Activated CD4-positive, alpha-beta memory T cell treated with anti-CD3 and anti-CD28 coated beads, Interleukin-2, amount 10 ng/mL, durations not matched to agents 7 days and 5 days (primary cell): ENCODE measurements at regions not wholly inside any gene's neighbourhood (a gene's known extent, or its start where the extent isn't known, plus 50 kb on each side); places are given as distances from the start of the nearest gene placed in this dataset.

Experiments used
- CTCF ChIA-PET: fragments of 350-600 bp; sonication (Branson Sonifier 250); formaldehyde crosslinking; loops from one replicate; lab custom pipeline; 2021; ENCODE audit warnings: antibody characterized with exemption, inconsistent platforms; lab: Charles Lee
- POLR2A ChIA-PET: fragments of 350-600 bp; sonication (Branson Sonifier 250); formaldehyde crosslinking; loops from one replicate; lab custom pipeline; 2021; ENCODE audit warnings: antibody characterized with exemption; lab: Charles Lee
- DNase-seq: peaks from one replicate; pipeline ENCODE4 v3.0.0-alpha.2; 2020
- H3K27ac Mint-ChIP-seq: one replicate; pipeline ENCODE4 v1.8.0; 2021; ENCODE audit warnings: mild to moderate bottlenecking, mixed read lengths
- H3K27me3 Mint-ChIP-seq: one replicate; pipeline ENCODE4 v1.8.0; 2021; ENCODE audit warnings: mixed read lengths
- H3K36me3 Mint-ChIP-seq: one replicate; pipeline ENCODE4 v1.8.0; 2021; ENCODE audit warnings: low read depth, mixed read lengths
- H3K4me1 Mint-ChIP-seq: one replicate; pipeline ENCODE4 v1.8.0; 2021; ENCODE audit warnings: mixed read lengths
- H3K4me3 Mint-ChIP-seq: one replicate; pipeline ENCODE4 v1.8.0; 2021; ENCODE audit warnings: mild to moderate bottlenecking, mixed read lengths
- H3K9me3 Mint-ChIP-seq: one replicate; pipeline ENCODE4 v1.8.0; 2021; ENCODE audit warnings: mixed read lengths

DNA sequence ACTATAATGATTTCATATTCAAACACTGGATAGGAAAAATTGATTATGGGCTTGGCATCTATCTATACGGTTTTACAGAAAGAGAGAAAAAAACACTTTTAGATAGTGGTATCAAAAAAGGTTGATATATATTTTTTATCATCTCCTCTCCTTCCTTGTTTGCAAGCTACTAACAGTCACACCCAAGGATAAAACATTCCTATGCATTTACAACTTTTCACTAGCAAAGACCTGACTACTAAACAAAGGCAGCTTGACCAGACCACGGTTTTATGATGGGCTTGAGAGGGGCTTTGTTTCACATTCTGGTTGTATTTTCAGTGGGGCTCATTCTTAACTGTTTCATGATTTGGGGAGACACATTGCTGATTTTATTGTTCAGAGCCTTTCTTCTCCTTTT is 477.6 kb upstream of the CITED2 start:
- no peak for DNase-seq
- Mint-ChIP-seq H3K9me3 (no peaks in the 10 kb centered on the region), H3K4me3 (no peak overlapping the region), H3K27me3 (no peaks in the 10 kb centered on the region), H3K36me3 (no peaks in the 10 kb centered on the region), H3K4me1 (no peaks in the 10 kb centered on the region), H3K27ac (no peak overlapping the region)
- ChIA-PET POLR2A (no interaction called here), CTCF (no interaction called here)

DNA sequence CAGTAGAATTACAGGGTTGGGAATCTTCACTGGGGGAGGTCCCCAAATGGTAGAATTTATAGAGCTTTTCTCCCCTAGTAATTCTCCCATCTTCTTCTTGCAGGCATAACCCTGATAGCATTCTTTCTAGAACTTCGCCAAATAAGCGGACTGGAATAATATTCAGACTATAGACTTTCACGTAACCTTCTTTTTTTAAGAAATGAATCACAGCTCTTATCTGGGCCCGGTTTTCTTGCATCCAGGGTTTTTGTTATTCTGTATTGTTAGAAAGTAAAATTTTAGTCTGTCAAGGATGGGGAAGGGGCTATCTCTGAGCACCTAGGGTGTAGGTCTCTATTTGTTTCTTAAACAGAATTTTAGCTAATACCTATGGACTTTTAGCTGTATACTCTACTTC is 476.8 kb upstream of the CITED2 start:
- CTCF ChIA-PET = no interaction called here
- H3K4me1 Mint-ChIP-seq = no peaks in the 10 kb centered on the region
- DNase-seq = no peak
- H3K9me3 Mint-ChIP-seq = no peaks in the 10 kb centered on the region
- no peak overlapping the region for H3K4me3 Mint-ChIP-seq
- H3K27ac Mint-ChIP-seq = no peak overlapping the region
- H3K27me3 Mint-ChIP-seq = no peaks in the 10 kb centered on the region
- no peaks in the 10 kb centered on the region for H3K36me3 Mint-ChIP-seq
- POLR2A ChIA-PET = no interaction called here

DNA sequence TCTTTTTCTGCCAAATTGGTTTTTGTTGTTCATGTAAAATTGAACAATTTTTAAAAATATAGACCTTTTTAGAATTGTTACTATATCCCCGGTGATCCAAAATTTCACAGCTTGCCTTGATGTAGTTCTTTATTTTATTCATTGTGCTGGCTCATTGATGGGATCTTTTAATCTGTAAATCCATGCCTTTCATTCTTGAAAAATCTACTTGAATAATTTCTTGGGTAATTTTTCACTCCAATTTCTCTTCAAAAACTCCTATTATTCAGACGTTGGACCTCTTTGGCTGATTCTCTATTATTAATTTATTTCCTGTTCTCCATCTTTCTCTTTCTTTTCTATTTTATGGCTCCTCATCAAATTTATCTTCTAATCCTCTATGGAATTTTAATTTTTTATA is 476.1 kb upstream of the CITED2 start:
- no peaks in the 10 kb centered on the region for H3K36me3 Mint-ChIP-seq
- no peaks in the 10 kb centered on the region for H3K9me3 Mint-ChIP-seq
- DNase-seq = no peak
- CTCF ChIA-PET = no interaction called here
- H3K4me1 Mint-ChIP-seq = no peaks in the 10 kb centered on the region
- no peak overlapping the region for H3K4me3 Mint-ChIP-seq
- no peak overlapping the region for H3K27ac Mint-ChIP-seq
- H3K27me3 Mint-ChIP-seq = no peaks in the 10 kb centered on the region
- POLR2A ChIA-PET = no interaction called here

DNA sequence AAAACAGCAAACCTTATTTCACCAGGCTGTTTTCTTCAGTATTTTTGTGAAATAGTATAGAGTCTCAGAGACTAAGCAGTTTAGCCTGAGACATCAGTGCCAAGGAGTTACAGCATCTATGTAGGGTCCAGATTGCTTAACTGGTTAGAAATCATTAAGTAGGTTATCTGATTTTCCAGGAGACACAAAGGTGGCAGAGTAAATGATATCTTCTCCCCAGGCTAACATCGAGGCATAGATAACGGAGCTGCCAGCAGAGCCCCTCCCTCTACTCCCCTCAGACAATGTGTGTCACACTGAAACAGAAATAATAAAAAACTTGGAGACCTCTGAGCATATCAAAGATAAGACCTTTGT is 473.0 kb upstream of the CITED2 start:
- Mint-ChIP-seq H3K27ac (no peak overlapping the region), H3K36me3 (no peaks in the 10 kb centered on the region), H3K27me3 (no peaks in the 10 kb centered on the region), H3K4me1 (no peaks in the 10 kb centered on the region), H3K9me3 (no peaks in the 10 kb centered on the region), H3K4me3 (no peak overlapping the region)
- no peak for DNase-seq
- ChIA-PET CTCF (no interaction called here), POLR2A (no interaction called here)

DNA sequence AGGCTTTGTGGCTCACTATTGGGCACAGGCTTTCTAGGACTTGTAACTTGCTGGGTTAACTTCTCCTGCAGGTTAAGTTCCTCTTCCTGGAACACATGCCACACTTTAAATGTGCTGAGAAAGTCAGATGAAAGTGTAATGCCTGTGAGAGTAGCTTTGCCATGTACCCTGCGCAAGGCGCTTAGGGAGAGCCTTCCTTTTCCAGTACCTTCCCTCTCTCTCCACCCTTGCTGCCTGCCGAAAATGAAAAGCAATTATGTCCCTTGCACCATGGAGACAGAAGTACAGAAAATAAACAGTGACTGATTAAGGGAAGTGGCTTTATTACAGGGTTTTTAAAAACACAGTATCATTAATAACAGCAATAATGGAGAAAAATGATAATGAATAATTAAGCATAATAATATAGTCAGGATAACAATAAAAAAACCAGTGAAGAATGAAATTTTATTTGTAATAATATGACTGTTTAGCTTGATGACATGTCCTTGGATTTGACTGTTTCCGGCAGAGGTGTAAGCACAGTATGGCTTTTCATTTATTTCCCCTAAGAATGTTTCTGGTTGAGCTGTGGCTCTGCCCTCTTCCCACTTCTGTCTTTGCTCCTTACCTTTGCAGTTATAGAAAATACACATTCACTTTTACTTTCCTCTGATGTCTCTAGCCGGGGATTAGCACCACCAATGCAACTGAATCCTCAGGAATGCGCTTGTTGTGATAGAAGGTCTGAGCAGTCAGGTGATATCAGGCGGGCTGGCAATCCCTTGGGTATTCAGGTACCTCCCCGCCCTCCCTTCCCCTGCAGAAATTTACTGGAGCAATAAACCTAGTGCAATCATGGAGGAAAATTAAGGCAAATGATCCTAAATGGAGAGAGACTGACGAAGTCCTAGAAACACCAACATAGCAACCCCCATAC is 472.3 kb upstream of the CITED2 start:
- ChIA-PET POLR2A (no interaction called here), CTCF (no interaction called here)
- Mint-ChIP-seq H3K4me1 (no peaks in the 10 kb centered on the region), H3K27ac (no peak overlapping the region), H3K4me3 (no peak overlapping the region), H3K9me3 (no peaks in the 10 kb centered on the region), H3K36me3 (no peaks in the 10 kb centered on the region), H3K27me3 (no peaks in the 10 kb centered on the region)
- DNase-seq = no peak

DNA sequence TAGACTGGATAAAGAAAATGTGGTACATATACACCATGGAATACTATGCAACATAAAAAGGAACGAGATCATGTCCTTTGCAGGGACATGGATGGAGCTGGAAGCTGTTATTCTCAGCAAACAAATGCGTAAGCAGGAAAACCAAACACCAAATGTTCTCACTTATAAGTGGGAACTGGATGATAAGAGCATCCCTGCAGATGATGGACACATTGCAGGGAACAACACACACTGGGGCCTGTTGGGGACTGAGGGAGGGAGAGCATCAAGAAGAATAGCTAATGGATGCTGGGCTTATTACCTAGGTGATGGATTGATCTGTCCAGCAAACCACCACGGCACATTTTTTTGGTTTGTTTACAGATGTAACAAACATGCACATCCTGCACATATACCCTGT is 470.5 kb upstream of the CITED2 start:
- H3K36me3 Mint-ChIP-seq = no peaks in the 10 kb centered on the region
- H3K4me3 Mint-ChIP-seq = no peak overlapping the region
- no peak overlapping the region for H3K27ac Mint-ChIP-seq
- no peaks in the 10 kb centered on the region for H3K27me3 Mint-ChIP-seq
- ChIA-PET POLR2A (no interaction called here), CTCF (no interaction called here)
- DNase-seq = no peak
- no peaks in the 10 kb centered on the region for H3K9me3 Mint-ChIP-seq
- no peaks in the 10 kb centered on the region for H3K4me1 Mint-ChIP-seq

DNA sequence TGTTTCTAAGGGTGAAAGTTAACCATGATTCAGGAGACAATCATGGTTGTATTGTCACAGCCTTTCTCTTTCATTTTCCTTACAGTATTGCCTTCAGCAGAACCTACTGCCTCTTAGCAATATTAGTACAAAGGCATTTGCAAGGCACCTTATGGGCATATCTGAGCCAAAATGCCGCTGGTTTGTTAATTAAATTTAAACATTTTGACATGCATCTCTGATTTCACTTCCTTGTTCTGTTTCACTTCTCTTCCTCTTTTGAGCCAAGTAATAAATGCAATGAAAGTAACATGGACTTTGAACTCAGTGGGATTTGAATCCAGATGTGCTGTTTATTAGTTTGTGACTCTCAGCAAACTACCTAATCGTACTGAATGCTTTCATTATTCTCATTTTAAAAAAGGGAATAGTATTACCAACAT is 467.4 kb upstream of the CITED2 start:
- ChIA-PET CTCF (no interaction called here), POLR2A (no interaction called here)
- H3K36me3 Mint-ChIP-seq = no peaks in the 10 kb centered on the region
- no peak for DNase-seq
- H3K9me3 Mint-ChIP-seq = no peaks in the 10 kb centered on the region
- no peak overlapping the region for H3K4me3 Mint-ChIP-seq
- no peak overlapping the region for H3K27ac Mint-ChIP-seq
- H3K27me3 Mint-ChIP-seq = no peaks in the 10 kb centered on the region
- H3K4me1 Mint-ChIP-seq = no peaks in the 10 kb centered on the region

DNA sequence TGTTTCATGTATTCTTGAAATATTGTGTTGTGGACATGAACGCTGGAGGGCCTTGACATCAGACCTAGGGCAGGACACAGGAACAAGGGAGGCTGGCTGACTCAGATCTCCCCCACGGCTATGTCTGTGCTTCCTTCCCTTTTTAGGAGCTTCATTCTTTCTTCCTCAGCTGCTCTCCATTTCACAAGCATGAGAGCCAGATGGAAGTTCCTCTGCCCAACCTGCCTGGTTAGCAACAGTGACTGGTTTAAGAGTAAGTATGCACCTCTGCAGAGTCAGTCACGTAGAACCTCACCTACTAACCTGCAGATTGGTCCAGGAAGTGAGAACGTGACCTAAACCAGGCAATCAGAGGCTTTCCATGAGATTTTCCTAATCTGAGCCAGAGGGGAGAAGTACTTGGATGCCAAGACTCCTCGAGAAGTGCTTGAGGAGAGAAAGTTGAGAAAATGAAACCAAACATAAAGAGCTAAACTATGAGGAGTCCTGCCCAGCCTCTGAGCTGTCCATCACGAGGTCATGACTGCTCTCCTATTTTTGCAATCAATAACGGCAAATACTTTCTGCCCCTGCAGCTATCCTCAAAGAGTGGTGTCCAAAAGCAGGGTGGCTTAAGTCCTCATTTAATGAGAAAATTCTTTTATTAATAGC is 465.2 kb upstream of the CITED2 start:
- ChIA-PET CTCF (no interaction called here), POLR2A (interaction anchor here (1.3 kb wide), 1 partner anchor 465 kb away, joined by 3 read pairs; the partner anchor contains the start of gene CITED2)
- H3K4me1 Mint-ChIP-seq = no peaks in the 10 kb centered on the region
- no peaks in the 10 kb centered on the region for H3K36me3 Mint-ChIP-seq
- no peaks in the 10 kb centered on the region for H3K27me3 Mint-ChIP-seq
- no peak for DNase-seq
- H3K4me3 Mint-ChIP-seq = no peak overlapping the region
- H3K9me3 Mint-ChIP-seq = no peaks in the 10 kb centered on the region
- H3K27ac Mint-ChIP-seq = no peak overlapping the region

DNA sequence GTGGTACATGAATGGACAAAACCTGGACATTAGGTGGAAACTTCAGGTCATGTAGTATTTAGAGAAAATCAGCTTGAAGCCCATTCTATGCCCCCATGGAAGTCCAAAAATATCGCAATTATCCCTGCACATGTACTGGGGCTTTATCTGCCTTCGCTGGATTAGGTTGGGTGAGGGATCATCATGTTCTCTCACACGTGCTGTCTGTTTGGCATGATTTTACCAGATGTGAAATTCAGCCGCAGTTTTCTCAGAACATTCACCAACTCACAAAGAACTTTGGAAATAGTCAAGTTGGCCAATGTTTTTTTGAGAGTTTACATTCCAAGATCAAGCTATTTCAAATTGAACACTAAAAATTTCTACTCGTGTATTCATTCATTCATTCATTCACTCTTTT is 459.8 kb upstream of the CITED2 start:
- Mint-ChIP-seq H3K4me1 (no peaks in the 10 kb centered on the region), H3K27me3 (peaks cover 3% of the 10 kb centered on the region), H3K9me3 (no peaks in the 10 kb centered on the region), H3K27ac (no peak overlapping the region), H3K4me3 (no peak overlapping the region), H3K36me3 (no peaks in the 10 kb centered on the region)
- no peak for DNase-seq
- CTCF ChIA-PET = no interaction called here
- POLR2A ChIA-PET = no interaction called here

DNA sequence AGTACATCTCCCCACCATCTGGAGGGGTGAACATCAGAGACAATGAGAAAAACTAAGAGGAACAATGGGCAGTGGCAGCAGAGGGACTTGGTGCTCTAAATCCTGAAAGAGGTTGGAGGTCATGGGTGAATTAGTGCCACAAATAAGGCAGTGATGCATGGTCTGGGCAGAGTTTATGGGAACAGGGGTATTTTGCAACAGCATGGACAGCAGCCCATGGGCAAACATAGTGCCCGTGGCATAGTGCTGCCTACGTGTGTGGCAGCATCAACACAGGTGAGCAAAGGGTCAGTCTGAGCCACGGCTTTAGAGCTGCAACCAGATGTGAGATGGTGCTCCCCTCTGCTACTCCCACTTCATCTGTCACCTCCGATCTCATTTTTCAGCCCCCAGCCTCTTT is 459.1 kb upstream of the CITED2 start:
- H3K9me3 Mint-ChIP-seq = no peaks in the 10 kb centered on the region
- no peak for DNase-seq
- no peaks in the 10 kb centered on the region for H3K4me1 Mint-ChIP-seq
- ChIA-PET POLR2A (no interaction called here), CTCF (no interaction called here)
- no peak overlapping the region for H3K27ac Mint-ChIP-seq
- no peak overlapping the region for H3K4me3 Mint-ChIP-seq
- H3K27me3 Mint-ChIP-seq = peaks cover 3% of the 10 kb centered on the region
- H3K36me3 Mint-ChIP-seq = no peaks in the 10 kb centered on the region

DNA sequence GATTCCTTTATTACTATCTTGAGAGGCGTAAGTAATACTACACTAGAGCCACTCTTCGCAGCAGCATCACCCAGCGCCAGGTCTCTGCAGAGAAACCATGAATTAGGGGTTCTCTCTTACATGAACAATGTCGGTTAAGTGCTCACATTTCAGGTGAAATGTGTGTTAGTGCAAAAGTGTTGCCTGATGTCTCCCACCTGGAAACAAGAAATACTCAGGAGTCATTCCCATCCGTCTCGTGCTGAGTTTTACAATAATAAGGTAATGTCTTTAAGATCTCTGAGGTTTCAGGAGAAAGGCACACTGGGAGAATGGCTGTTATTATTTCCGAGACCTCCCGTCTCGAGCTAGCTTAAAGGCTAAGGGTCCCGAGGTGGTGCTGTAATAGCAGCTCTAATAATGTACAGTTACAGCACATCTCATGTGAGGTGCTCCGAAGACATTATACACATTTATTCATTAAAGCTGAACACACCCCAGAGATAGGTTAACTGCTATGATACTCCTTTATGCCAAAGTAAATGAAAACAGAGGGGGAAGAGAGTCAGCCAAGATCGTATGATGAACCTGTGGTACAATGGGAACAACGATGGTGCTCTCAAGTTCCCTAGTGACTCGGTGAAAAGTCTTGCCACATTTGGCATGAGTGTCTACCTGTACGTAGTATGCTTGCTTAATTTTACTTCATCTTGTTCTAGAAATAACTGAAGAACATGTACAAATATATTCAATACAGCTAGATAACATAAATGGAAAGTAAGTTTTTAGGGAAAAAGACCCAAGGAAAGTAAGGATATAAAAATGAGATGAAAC is 458.3 kb upstream of the CITED2 start:
- POLR2A ChIA-PET = no interaction called here
- Mint-ChIP-seq H3K27me3 (peaks cover 3% of the 10 kb centered on the region), H3K4me3 (no peak overlapping the region), H3K4me1 (no peaks in the 10 kb centered on the region), H3K9me3 (no peaks in the 10 kb centered on the region), H3K27ac (no peak overlapping the region), H3K36me3 (no peaks in the 10 kb centered on the region)
- no peak for DNase-seq
- CTCF ChIA-PET = no interaction called here

DNA sequence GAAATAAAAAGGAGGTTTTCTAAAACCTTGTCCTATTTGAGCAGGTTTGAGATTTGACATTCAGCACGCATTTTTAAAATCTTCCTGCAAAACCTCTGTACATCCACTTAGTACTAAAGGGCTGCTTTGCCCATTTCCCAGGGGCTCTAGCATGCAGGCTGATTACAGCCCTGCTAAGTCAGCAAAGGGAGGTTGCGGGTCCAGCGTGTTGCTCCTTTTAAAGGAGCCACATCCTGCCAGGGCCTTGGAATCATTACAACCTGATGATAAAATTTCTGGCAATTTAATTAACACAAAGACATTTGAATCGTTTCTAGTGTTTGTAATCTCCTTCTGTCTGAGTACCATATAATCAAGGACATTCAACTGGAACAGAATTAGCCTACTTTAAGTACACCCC is 455.1 kb upstream of the CITED2 start:
- Mint-ChIP-seq H3K27me3 (peaks cover 8% of the 10 kb centered on the region), H3K27ac (no peak overlapping the region), H3K9me3 (no peaks in the 10 kb centered on the region), H3K4me1 (no peaks in the 10 kb centered on the region), H3K4me3 (no peak overlapping the region), H3K36me3 (no peaks in the 10 kb centered on the region)
- CTCF ChIA-PET = no interaction called here
- POLR2A ChIA-PET = no interaction called here
- no peak for DNase-seq

DNA sequence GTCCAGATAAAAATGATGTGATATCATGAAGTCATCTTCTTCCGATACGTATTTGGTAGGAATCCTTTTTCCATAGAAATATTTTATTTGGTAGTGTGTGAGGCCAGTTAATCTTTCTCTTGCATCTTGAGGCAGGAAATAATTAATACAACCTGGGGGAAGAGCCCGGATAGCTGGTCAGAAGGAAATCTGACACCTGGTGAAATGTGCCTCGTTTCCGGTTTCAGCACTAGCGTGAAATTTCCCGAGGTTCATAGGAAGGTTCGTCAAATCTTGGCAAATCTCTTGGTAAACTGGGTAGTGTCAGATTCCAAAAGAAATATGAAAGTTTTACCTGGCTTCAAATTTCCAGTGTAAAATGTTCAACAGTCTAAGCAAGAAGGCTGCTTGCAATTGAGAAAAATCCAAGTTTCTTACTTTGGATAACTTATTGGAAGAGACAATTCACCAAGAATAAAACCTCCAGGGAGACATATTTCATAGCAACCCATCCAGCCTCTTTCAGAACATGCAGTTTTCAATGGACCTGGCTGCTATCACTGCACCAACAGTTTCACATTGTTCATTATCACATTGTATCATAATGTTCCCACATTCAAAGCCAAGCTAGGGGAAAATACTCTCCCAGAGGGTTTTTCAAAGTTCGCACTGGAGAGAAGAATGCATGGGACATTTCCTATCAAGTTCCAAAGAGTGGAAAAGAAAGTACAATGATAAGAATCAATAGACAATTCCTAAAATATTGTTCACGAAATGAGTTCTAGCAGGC is 454.5 kb upstream of the CITED2 start:
- Mint-ChIP-seq H3K27ac (no peak overlapping the region), H3K9me3 (no peaks in the 10 kb centered on the region), H3K36me3 (no peaks in the 10 kb centered on the region), H3K4me1 (no peaks in the 10 kb centered on the region), H3K4me3 (no peak overlapping the region), H3K27me3 (peaks cover 8% of the 10 kb centered on the region)
- DNase-seq = no peak
- ChIA-PET POLR2A (no interaction called here), CTCF (no interaction called here)
